GM10266 (cell line): ENCODE measurements at regions not wholly inside any gene's neighbourhood (a gene's known extent, or its start where the extent isn't known, plus 50 kb on each side); places are given as distances from the start of the nearest gene placed in this dataset.

ENCODE experiments used
- DNase-seq: peaks from one replicate; pipeline ENCODE4 v3.0.0; 2012; ENCODE audit errors: extremely low spot score
- CTCF ChIP-seq: IDR thresholded peaks from 2 replicates; pipeline ENCODE4 v1.5.1; 2012; ENCODE audit warnings: mild to moderate bottlenecking, low read depth; ENCODE audit not compliant: control insufficient read depth, insufficient read depth; ENCODE audit errors: missing control alignments

GRCh38 chr4:167785523-167785922 is 306.8 kb upstream of the ANXA10 start:
- DNase-seq: no peak
- TF ChIP-seq CTCF: no peak

- TF ChIP-seq CTCF: no peak
- DNase-seq: no peak
These were observed 305.8 kb upstream of the ANXA10 start for GRCh38 chr4:167786504-167786903.

GRCh38 chr4:167787231-167787630 is 305.1 kb upstream of the ANXA10 start:
- no peak for TF ChIP-seq CTCF
- DNase-seq: no peak

- DNase-seq: no peak
- no peak for TF ChIP-seq CTCF
These were observed 289.7 kb upstream of the ANXA10 start for GRCh38 chr4:167802463-167803212.

GRCh38 chr4:167811958-167812357 is 280.4 kb upstream of the ANXA10 start:
- TF ChIP-seq CTCF: no peak
- DNase-seq: no peak

GRCh38 chr4:167826281-167826680 is 266.1 kb upstream of the ANXA10 start:
- DNase-seq: no peak
- TF ChIP-seq CTCF: no peak

GRCh38 chr4:167831855-167832254 is 260.5 kb upstream of the ANXA10 start:
- TF ChIP-seq CTCF: no peak

More at GRCh38 chr4:167831855-167832254, 260.5 kb upstream of the ANXA10 start:
- no peak for DNase-seq
